GM03348 (cell line): ENCODE measurements at regions not wholly inside any gene's neighbourhood (a gene's known extent, or its start where the extent isn't known, plus 50 kb on each side); places are given as distances from the start of the nearest gene placed in this dataset.
A peak's percentile ranks its signal among the peaks of the same experiment; 100 is the strongest.
"Not testable (repeated sequence)": the region's sequence is repeated elsewhere in the genome, so short reads cannot be mapped to it uniquely, and the experiment has no call there.

Experiments used
- DNase-seq: peaks from one replicate; pipeline ENCODE4 v3.0.0; 2012; ENCODE audit warnings: low spot score

- DNase-seq: no peak
Measured at GRCh38 chr18:51248685-51249084, 51.2 kb upstream of the MEX3C start.

GRCh38 chr18:51250006-51250405 lies 52.5 kb upstream of the MEX3C start:
- no peak for DNase-seq

DNA sequence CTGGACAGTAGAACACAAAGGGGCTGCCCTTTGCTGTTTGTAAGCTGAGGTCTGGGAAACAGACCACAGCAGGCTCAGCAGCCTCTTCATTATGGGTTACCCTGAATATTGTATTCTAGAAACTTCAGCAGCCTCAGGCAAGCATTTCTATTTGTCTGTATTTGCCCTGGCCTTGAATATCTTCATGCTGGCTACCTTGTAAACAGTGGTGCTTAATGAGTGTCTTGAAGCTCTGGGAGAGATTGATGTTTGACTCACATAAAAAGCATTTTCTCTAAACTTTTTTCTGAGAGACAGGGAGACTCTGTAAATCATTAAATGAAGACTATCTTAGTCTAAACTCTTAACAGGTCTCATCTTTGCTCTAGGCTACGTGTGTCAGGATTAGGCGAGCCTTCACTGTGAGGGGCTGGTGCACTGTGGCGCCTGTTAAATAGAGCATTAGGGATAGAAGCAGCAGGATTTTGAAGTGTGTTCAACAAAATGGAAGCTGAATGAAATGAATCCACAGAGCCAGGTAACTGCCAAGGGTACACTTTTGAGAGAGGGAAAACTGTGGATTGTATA lies 53.1 kb upstream of the MEX3C start:
- no peak for DNase-seq

DNA sequence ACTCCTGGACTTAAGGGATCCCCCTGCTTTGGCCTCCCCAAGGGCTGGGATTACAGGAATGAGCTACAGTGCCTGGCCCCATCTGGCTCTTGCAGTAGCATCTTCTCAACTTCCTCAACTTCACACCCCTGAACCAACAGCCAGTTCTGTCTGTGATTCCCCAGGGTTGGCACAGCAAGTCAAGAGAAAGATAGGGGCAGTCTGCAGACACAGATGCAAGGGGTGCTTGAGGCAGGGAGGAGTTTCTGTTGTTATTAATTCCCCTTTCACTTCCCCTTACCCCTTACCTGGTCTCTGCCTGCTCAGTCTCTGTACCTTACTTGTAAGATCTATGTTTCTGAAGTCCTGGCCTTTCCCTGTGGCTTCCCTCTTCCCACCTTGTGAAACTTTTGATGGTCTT lies 54.1 kb upstream of the MEX3C start:
- DNase-seq: no peak

DNA sequence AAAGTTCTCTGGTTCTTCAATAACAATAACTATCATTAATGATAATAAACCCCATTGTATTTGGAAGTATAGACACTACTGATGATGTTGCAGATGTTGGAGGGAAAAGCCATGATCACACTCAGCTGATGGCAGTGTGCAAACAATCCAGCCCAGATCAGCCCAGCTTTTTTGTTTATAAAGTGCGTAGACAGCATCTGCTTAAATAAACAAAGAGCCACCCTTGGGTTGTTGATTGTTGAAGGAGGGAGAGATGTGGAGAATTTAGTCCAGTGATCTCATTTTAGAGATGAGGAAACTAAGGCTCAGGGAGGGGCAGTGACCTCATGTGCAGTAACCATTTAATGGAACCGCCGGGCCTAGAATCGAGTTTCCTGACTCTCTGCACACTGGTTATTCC lies 56.0 kb upstream of the MEX3C start:
- no peak for DNase-seq

- DNase-seq: no peak
Measured at GRCh38 chr18:51255693-51256092, 58.2 kb upstream of the MEX3C start.

GRCh38 chr18:51257150-51257549 lies 59.7 kb upstream of the MEX3C start:
- DNase-seq: no peak

- DNase-seq: no peak
Measured at GRCh38 chr18:51260118-51260517, 62.6 kb upstream of the MEX3C start.

DNA sequence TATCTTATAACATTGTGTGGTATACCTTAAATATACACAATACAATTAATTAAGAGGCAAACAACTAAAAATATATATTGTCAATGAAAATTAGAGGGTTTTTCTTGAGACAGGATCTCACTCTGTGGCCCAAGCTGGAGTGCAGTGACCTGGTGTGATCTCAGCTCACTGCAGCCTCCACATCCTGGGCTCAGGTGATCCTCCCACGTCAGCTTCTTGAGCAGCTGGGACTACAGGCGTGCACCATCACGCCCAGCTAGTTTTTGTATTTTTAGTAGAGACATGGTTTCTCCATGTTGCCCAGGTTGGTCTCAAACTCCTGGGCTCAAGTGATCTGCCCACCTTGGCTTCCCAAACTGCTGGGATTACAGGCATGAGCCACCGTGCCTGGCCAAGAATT lies 68.6 kb upstream of the MEX3C start:
- not testable (repeated sequence) for DNase-seq

DNA sequence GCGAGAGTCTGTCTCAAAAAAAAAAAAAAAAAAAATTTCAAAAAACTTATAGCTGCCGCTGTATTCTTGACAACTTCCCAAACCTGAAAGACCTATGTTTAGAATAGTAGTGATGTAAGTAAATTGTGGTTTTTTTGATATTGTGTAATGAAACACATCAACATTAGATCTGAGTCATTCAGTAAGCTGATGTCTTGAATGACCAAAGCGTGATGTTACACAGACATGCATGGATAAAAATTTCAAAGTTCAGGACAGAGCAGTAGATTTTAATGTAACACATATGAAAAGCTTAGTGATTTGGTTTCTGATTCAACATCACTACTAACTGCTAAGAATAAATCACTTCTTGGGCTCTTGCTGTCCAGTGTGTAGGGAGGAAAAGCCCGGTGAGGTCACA lies 69.3 kb upstream of the MEX3C start:
- DNase-seq: no peak

DNA sequence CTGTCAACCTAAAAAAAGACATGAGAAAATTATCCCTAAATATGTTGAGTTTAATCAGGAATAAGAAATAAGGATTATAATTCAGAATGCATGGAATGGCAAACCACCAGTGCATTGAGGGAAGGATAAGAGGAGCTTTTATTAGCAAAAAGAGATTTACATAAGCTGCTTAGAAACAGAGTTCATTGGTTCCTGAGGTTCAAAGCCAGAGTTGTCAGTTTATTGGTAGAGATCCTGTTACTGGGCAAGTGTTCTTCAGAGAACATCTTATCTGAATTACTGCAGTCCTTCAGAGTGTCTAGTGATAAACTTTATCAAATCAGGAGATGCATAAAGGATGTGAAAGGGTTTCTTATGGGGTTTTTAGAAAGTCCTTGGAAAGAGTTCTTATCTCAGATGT lies 76.0 kb upstream of the MEX3C start:
- no peak for DNase-seq

DNA sequence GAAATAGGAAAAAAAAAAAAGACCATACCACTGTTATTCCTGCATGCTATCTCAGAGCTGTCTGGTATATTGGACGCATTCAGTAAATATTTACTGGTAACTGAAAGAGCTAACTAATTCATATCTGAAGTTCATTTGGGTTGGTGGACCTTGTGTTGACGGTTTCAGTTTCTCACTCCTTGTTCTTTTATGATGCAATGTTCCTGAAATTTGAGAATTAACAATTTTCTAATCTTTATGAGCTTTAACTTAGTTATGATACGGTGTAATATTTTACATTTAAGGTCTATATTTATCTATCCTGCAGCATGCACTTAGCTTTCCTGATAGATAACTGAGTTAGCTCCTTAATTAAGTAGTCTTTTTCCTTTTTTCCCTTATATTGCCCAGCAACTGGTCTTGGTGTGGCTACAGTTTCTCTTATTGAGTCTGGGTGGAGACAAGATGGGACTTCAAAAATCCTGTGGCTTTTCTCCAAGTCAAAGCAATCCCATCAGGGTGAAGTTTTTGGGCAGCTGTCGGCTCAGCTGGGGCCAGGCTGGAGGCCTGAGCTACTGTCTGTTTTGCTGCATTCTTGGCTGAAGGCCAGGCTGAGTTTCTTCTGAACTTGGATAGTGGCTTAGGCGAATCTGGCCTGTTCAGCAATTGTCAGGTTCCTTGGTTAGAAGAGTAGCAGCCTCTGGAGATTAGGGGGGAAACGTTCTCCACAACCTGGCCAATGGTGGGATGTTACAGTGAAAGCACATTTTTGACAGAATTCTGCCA lies 78.4 kb upstream of the MEX3C start:
- DNase-seq: peak; percentile 13

DNA sequence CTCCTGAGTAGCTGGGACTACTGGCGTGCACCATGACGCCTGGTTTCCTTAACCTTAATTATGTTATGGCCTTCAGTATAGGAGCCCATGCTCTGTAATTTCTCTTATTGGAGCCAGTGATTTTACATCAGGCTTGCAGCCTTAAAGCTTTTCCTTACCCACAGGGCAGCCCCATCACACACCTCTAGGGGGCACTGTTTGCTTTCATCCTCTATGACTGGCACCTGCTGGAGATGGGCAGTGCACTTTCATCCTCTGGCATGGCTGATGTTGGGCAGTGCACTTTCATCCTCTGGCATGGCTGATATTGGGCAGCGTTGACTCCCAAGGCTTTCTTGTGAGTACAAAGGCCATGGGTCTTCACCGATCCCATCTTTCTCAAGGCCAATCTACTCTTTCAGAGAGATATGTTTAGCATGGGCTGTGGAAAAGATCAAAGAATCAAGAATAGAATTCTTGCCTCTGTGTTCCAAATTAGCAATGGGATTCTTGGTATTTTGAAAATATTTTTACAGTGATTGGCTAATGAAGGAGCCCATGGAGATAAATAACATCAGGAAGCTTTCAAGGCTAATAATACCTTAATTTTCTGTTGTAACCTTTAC lies 80.7 kb upstream of the MEX3C start:
- DNase-seq: no peak

DNA sequence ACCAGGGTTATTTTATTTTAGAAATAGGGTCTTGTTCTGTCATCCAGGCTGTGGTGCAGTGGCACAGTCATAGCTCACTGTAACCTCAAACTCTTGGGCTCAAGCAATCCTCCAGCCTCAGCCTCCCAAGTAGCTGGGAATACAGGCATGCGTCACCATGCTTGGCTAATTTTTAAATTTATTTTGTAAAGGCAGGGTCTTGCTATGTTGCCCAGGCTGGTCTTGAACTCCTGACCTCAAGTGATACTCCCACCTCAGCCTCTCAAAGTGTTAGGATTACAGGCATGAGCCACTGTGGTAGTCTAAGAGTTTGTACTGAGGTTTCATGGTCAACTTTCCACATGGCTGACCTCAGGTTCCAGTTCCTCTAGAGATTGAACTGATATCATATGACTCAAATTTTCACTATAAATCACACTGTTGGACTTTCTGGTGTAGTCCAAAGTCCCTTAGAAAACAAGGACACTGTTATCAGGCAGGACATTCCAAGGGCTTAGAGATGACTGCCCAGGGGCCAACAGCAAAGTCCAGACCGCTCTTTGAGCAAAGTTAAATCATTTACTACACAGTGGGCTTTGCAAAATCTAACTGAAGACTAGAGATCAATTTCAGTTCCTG lies 82.0 kb upstream of the MEX3C start:
- no peak for DNase-seq

- no peak for DNase-seq
Measured at GRCh38 chr18:51287818-51288508, 90.5 kb upstream of the MEX3C start.

DNA sequence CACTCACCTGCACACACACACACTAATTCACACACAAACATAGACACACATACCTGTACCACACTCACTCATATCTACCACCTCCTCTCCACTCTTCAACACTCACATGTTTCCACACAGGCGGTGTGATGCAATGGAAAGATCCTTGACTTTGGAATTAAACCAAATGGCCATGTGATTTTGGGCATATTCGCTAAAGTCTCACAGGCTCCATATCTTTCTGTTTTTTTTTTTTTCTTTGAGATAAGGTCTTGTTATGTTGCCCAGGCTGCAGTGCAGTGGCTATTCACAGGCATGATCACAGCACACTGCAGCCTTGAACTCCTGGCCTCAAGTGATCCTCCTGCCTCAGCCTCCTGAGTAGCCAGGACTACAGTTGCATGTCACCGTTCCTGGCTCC lies 91.1 kb upstream of the MEX3C start:
- no peak for DNase-seq

- no peak for DNase-seq
Measured at GRCh38 chr18:51290860-51291259, 93.4 kb upstream of the MEX3C start.

GRCh38 chr18:51300912-51301311 lies 103.4 kb upstream of the MEX3C start:
- DNase-seq: no peak

DNA sequence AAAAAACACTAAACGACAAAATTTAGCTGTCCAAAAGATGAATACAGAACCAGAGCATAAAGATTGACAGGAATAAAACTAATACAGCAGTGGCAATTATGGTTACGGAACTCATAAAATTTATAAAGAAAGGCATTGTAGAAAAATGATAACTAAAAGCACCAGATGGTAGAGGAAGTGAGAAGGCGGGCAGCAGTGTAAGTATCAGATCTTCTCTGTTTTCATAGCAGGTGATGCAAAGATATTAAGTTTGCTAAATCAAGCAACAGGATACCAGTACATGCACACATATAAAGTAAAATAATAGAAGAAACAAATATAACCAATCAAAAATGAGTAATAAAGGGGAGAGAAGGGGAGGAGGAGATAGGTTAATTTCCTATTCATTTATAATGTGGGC lies 103.9 kb upstream of the MEX3C start:
- DNase-seq: no peak

DNA sequence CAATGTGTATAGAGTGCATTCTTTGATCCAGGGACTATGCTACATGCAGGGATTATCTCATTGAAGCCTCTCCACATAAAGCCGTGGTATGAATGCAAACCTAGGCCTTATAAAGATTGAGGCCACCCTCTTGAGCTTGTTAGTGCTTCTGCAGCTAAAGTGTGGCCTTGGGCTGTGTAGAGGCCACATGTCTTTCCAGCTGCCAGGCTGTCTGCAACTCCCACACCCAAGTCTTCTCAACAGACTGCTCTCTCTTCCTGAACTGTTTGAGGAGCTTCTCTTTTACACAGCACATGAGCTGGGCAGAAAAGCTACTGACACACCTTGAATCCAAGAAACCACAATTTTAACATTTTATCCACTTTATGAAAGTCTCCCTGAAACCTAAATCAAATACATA lies 119.2 kb upstream of the MEX3C start:
- DNase-seq: no peak

GRCh38 chr18:51321696-51322095 lies 124.2 kb upstream of the MEX3C start:
- no peak for DNase-seq

DNA sequence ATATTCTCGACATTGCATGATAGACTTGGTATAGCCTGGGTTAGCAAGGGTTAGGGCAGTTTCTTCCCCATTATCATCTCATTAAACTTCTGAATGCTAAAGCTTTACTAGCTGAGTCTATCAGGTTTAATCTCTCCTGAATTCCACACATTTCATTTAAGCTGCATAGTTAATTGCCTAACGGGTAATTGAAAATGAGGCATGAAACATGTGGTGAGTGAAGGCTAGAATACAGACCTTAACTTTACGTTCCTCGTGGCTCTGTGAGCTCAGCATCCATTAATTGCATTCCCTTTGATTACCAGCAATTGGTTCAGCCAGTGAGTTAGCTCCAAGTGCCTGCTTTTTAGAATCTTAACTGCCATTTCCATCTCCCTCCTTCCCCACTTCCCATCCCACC lies 126.5 kb upstream of the MEX3C start:
- no peak for DNase-seq

- DNase-seq: no peak
Measured at GRCh38 chr18:51330148-51330547, 132.7 kb upstream of the MEX3C start.
